Spleen (tissue), 7 donors: ENCODE measurements at regions not wholly inside any gene's neighbourhood (a gene's known extent, or its start where the extent isn't known, plus 50 kb on each side); places are given as distances from the start of the nearest gene placed in this dataset.

Source experiments
- CTCF ChIP-seq, 11 experiments: fragments of 200-600 bp in 7 of 11; fragments of 450-650 bp in 4 of 11; sonication (generic) in 4 of 11; IDR thresholded peaks in 8 of 11; conservative IDR thresholded peaks in 3 of 11; 1 replicate in 7 of 11; 2 replicates in 4 of 11; pipeline versions ENCODE4 v1.4.0 to v1.8.0; 2016 to 2021; ENCODE audit warnings: antibody characterized with exemption in 11 of 11, inconsistent platforms in 4 of 11, mild to moderate bottlenecking in 1 of 11
- POLR2A ChIP-seq, 3 donors: fragments of 450-650 bp; IDR thresholded peaks; one replicate each; pipeline ENCODE4 v1.5.1; 2017; ENCODE audit warnings: antibody characterized with exemption in 3 of 3, mild to moderate bottlenecking in 1 of 3
- donor health status: DM: no; HTN: no; CAD: no; lungs with moderate emphysema.
- donor health status: DM: no; HTN: no; CAD: no.
- donor health status: DM: no; HTN: no; CAD: no.

GRCh38 chr6:85977661-85978060 is 335.0 kb upstream of the SYNCRIP start:
- no peak for TF ChIP-seq POLR2A (IDR thresholded peaks at IDR 0.05)
- TF ChIP-seq CTCF (IDR thresholded peaks at IDR 0.05 in 8 of 11, conservative IDR thresholded peaks at IDR 0.05 in 3 of 11) = no peak
